ENCODE measurements at regions not wholly inside any gene's neighbourhood (a gene's known extent, or its start where the extent isn't known, plus 50 kb on each side); places are given as distances from the start of the nearest gene placed in this dataset.

GRCh38 chr5:135241536-135241935, 157.5 kb downstream of the MACROH2A1 start:
- TF ChIP-seq CTCF (IDR thresholded peaks at IDR 0.05; ENCODE audit: low read depth, low read length, poor library complexity, severe bottlenecking), result no peak
- no peak for TF ChIP-seq EZH2phosphoT487 (IDR thresholded peaks at IDR 0.05; ENCODE audit: borderline replicate concordance, low read length)
- Histone ChIP-seq H3K79me2 (ENCODE audit: control insufficient read depth, low read length) (no peaks in the 10 kb centered on the region), H3K27me3 (ENCODE audit: control insufficient read depth, low read length) (no peaks in the 10 kb centered on the region), H4K20me1 (ENCODE audit: control insufficient read depth, insufficient read depth, low read depth, low read length) (no peaks in the 10 kb centered on the region), H3K4me1 (ENCODE audit: control insufficient read depth, low read length) (no peaks in the 10 kb centered on the region), H3K27ac (ENCODE audit: low read depth, low read length) (no peak overlapping the region), H3F3A (ENCODE audit: control insufficient read depth, insufficient read depth) (no peaks in the 10 kb centered on the region), H3K36me3 (ENCODE audit: control insufficient read depth, low read length) (no peaks in the 10 kb centered on the region), H3K4me3 (ENCODE audit: low read length) (no peak overlapping the region), H3K9me2 (replicated peaks; ENCODE audit: control insufficient read depth, low read length) (no peaks in the 10 kb centered on the region), H3K9me3 (ENCODE audit: control insufficient read depth, insufficient read depth, low read length) (no peaks in the 10 kb centered on the region), H3K4me2 (ENCODE audit: low read length) (no peak overlapping the region)

- no peaks in the 10 kb centered on the region for H3F3A ChIP-seq (ENCODE audit: control insufficient read depth, insufficient read depth)
- no peaks in the 10 kb centered on the region for H3K4me1 ChIP-seq (ENCODE audit: control insufficient read depth, low read length)
- H3K9me2 ChIP-seq (replicated peaks; ENCODE audit: control insufficient read depth, low read length), result no peaks in the 10 kb centered on the region
- no peaks in the 10 kb centered on the region for H3K36me3 ChIP-seq (ENCODE audit: control insufficient read depth, low read length)
- H3K27me3 ChIP-seq (ENCODE audit: control insufficient read depth, low read length), result no peaks in the 10 kb centered on the region
- H3K79me2 ChIP-seq (ENCODE audit: control insufficient read depth, low read length), result no peaks in the 10 kb centered on the region
- H3K4me3 ChIP-seq (ENCODE audit: low read length), result no peak overlapping the region
- TF ChIP-seq CTCF (IDR thresholded peaks at IDR 0.05; ENCODE audit: low read depth, low read length, poor library complexity, severe bottlenecking) (no peak), EZH2phosphoT487 (IDR thresholded peaks at IDR 0.05; ENCODE audit: borderline replicate concordance, low read length) (no peak)
- no peak overlapping the region for H3K27ac ChIP-seq (ENCODE audit: low read depth, low read length)
- H4K20me1 ChIP-seq (ENCODE audit: control insufficient read depth, insufficient read depth, low read depth, low read length), result no peaks in the 10 kb centered on the region
- no peaks in the 10 kb centered on the region for H3K9me3 ChIP-seq (ENCODE audit: control insufficient read depth, insufficient read depth, low read length)
- no peak overlapping the region for H3K4me2 ChIP-seq (ENCODE audit: low read length)
Observed at GRCh38 chr5:135240781-135241360, 158.2 kb downstream of the MACROH2A1 start.

GRCh38 chr5:135240283-135240633, 158.8 kb downstream of the MACROH2A1 start:
- H3K9me3 ChIP-seq (ENCODE audit: control insufficient read depth, insufficient read depth, low read length), result no peaks in the 10 kb centered on the region
- no peaks in the 10 kb centered on the region for H4K20me1 ChIP-seq (ENCODE audit: control insufficient read depth, insufficient read depth, low read depth, low read length)
- H3K27me3 ChIP-seq (ENCODE audit: control insufficient read depth, low read length), result no peaks in the 10 kb centered on the region
- no peak overlapping the region for H3K4me2 ChIP-seq (ENCODE audit: low read length)
- no peaks in the 10 kb centered on the region for H3K36me3 ChIP-seq (ENCODE audit: control insufficient read depth, low read length)
- no peak overlapping the region for H3K4me3 ChIP-seq (ENCODE audit: low read length)
- no peaks in the 10 kb centered on the region for H3K4me1 ChIP-seq (ENCODE audit: control insufficient read depth, low read length)
- no peaks in the 10 kb centered on the region for H3F3A ChIP-seq (ENCODE audit: control insufficient read depth, insufficient read depth)
- TF ChIP-seq EZH2phosphoT487 (IDR thresholded peaks at IDR 0.05; ENCODE audit: borderline replicate concordance, low read length) (no peak), CTCF (IDR thresholded peaks at IDR 0.05; ENCODE audit: low read depth, low read length, poor library complexity, severe bottlenecking) (no peak)
- no peaks in the 10 kb centered on the region for H3K79me2 ChIP-seq (ENCODE audit: control insufficient read depth, low read length)
- no peak overlapping the region for H3K27ac ChIP-seq (ENCODE audit: low read depth, low read length)
- no peaks in the 10 kb centered on the region for H3K9me2 ChIP-seq (replicated peaks; ENCODE audit: control insufficient read depth, low read length)
